Neural cell (in vitro differentiated cells): ENCODE measurements at regions not wholly inside any gene's neighbourhood (a gene's known extent, or its start where the extent isn't known, plus 50 kb on each side); places are given as distances from the start of the nearest gene placed in this dataset.
"Not testable (repeated sequence)": the region's sequence is repeated elsewhere in the genome, so short reads cannot be mapped to it uniquely, and the experiment has no call there.

Experiments used
- H2AFZ ChIP-seq: fragments of 200-600, 300-800 bp; sonication (generic), shearing (Covaris generic); 2 replicates; pipeline ENCODE4 v1.6.0; 2014; ENCODE audit warnings: low read depth, mild to moderate bottlenecking, antibody characterized with exemption, low read length, moderate library complexity
- H3F3A ChIP-seq: fragments of 200-600 bp; shearing (Covaris generic); 2 replicates; pipeline ENCODE4 v1.6.1; 2016; ENCODE audit warnings: mild to moderate bottlenecking, moderate library complexity, mixed read lengths, antibody characterized with exemption, low read length; ENCODE audit not compliant: insufficient read depth, poor library complexity, severe bottlenecking
- H3K27ac ChIP-seq: fragments of 200-600, 300-800 bp; sonication (generic), shearing (Covaris generic); 2 replicates; pipeline ENCODE4 v1.5.1; 2014; ENCODE audit warnings: mild to moderate bottlenecking, low read length, moderate library complexity
- H3K27me3 ChIP-seq: fragments of 300-800, 200-600 bp; sonication (generic), shearing (Covaris generic); 2 replicates; pipeline ENCODE4 v1.6.0; 2014; ENCODE audit warnings: mild to moderate bottlenecking, low read depth, low read length, moderate library complexity; ENCODE audit not compliant: insufficient read depth
- H3K36me3 ChIP-seq: fragments of 300-800, 200-600 bp; sonication (generic), shearing (Covaris generic); 2 replicates; pipeline ENCODE4 v1.5.1; 2014; ENCODE audit warnings: mild to moderate bottlenecking, antibody characterized with exemption, low read length, moderate library complexity; ENCODE audit not compliant: insufficient read depth
- H3K4me2 ChIP-seq: fragments of 300-800, 200-600 bp; sonication (generic), shearing (Covaris generic); 2 replicates; pipeline ENCODE4 v1.6.0; 2014; ENCODE audit warnings: mild to moderate bottlenecking, low read length
- H3K4me3 ChIP-seq: fragments of 300-800, 200-600 bp; sonication (generic), shearing (Covaris generic); 2 replicates; pipeline ENCODE4 v1.5.1; 2014; ENCODE audit warnings: mild to moderate bottlenecking, low read length, moderate library complexity
- H3K79me2 ChIP-seq: fragments of 200-600 bp; shearing (Covaris generic); replicated peaks from 2 replicates; pipeline ENCODE4 v1.6.0; 2014; ENCODE audit warnings: mild to moderate bottlenecking, low read length, moderate library complexity; ENCODE audit not compliant: insufficient read depth
- H3K9ac ChIP-seq: fragments of 300-800, 200-600 bp; sonication (generic), shearing (Covaris generic); 2 replicates; pipeline ENCODE4 v1.6.1; 2016; ENCODE audit warnings: mild to moderate bottlenecking, low read length, mixed read lengths
- H3K9me2 ChIP-seq: fragments of 200-600 bp; shearing (Covaris generic); 2 replicates; pipeline ENCODE4 v1.6.1; 2016; ENCODE audit warnings: mild to moderate bottlenecking, low read length, mixed read lengths; ENCODE audit not compliant: insufficient read depth
- H3K9me3 ChIP-seq: fragments of 200-600, 300-800 bp; sonication (generic), shearing (Covaris generic); 2 replicates; pipeline ENCODE4 v1.6.1; 2016; ENCODE audit warnings: mild to moderate bottlenecking, mixed run types, low read length, moderate library complexity, mixed read lengths
- H4K20me1 ChIP-seq: fragments of 200-600 bp; shearing (Covaris generic); 2 replicates; pipeline ENCODE4 v1.6.1; 2016; ENCODE audit warnings: mild to moderate bottlenecking, mixed run types; ENCODE audit not compliant: insufficient read depth
- EP300 ChIP-seq: fragments of 450-650 bp; conservative IDR thresholded peaks from 2 replicates; pipeline ENCODE4 v1.6.1; 2014; ENCODE audit warnings: antibody characterized with exemption, mild to moderate bottlenecking, moderate library complexity; ENCODE audit not compliant: poor library complexity, severe bottlenecking
- EZH2 ChIP-seq: fragments of 200-600, 300-800 bp; shearing (Covaris generic), sonication (generic); IDR thresholded peaks from 2 replicates; pipeline ENCODE4 v1.6.1; 2014; ENCODE audit warnings: antibody characterized with exemption, low read length, borderline replicate concordance, mild to moderate bottlenecking; ENCODE audit not compliant: insufficient read depth, poor library complexity, severe bottlenecking
- MXI1 ChIP-seq: fragments of 450-650 bp; conservative IDR thresholded peaks from 2 replicates; pipeline ENCODE4 v1.6.1; 2014; ENCODE audit warnings: antibody characterized with exemption, mild to moderate bottlenecking; ENCODE audit not compliant: poor library complexity, severe bottlenecking
- POLR2AphosphoS5 ChIP-seq: IDR thresholded peaks from 2 replicates; pipeline ENCODE4 v1.6.1; 2012
- RAD21 ChIP-seq: fragments of 450-650 bp; conservative IDR thresholded peaks from 2 replicates; pipeline ENCODE4 v1.6.1; 2014; ENCODE audit warnings: antibody characterized with exemption, mild to moderate bottlenecking, moderate library complexity
- SMC3 ChIP-seq: fragments of 450-650 bp; conservative IDR thresholded peaks from 2 replicates; pipeline ENCODE4 v1.6.1; 2014; ENCODE audit warnings: antibody characterized with exemption, mild to moderate bottlenecking, moderate library complexity; ENCODE audit not compliant: poor library complexity
- TAF1 ChIP-seq: IDR thresholded peaks from 2 replicates; pipeline ENCODE4 v1.6.1; 2012; ENCODE audit warnings: low read depth
- TF ChIP-seq, protein P1 (sequence below): fragments of 450-650 bp; IDR thresholded peaks from 2 replicates; pipeline ENCODE4 v1.5.1; 2014; ENCODE audit warnings: antibody characterized with exemption, mild to moderate bottlenecking, moderate library complexity; ENCODE audit not compliant: poor library complexity, severe bottlenecking
- TF ChIP-seq, protein P2 (sequence below): IDR thresholded peaks from 2 replicates; pipeline ENCODE4 v1.6.1; 2012; ENCODE audit warnings: borderline replicate concordance

DNA sequence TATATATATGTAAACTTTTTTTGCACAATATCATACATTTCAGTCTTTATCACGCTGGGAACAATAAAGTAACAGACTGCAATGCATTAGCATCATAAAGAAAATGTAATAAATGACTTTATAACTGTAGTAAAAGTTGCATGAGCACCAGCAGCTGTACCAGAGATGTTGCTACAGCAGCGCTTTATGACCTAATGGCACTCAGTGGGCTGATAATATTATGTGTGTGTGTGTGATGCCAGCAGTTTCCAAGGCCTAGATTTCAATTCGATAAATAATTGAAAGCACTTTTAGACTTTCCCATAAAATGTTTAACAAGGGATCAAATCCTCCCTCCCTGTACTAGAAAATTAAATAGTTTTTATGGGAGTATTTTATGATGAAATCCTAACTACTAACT lies 367.6 kb upstream of the AGA start:
- H3K9me2 ChIP-seq: no peaks in the 10 kb centered on the region
- H3K4me2 ChIP-seq: no peak overlapping the region
- H3K27ac ChIP-seq: no peak overlapping the region
- no peak for TF ChIP-seq POLR2AphosphoS5
- no peaks in the 10 kb centered on the region for H3F3A ChIP-seq
- no peak overlapping the region for H3K9ac ChIP-seq
- no peaks in the 10 kb centered on the region for H3K27me3 ChIP-seq
- no peaks in the 10 kb centered on the region for H3K79me2 ChIP-seq
- no peaks in the 10 kb centered on the region for H3K36me3 ChIP-seq
- H4K20me1 ChIP-seq: no peaks in the 10 kb centered on the region
- no peak overlapping the region for H3K4me3 ChIP-seq
- no peaks in the 10 kb centered on the region for H3K9me3 ChIP-seq
- no peak overlapping the region for H2AFZ ChIP-seq

DNA sequence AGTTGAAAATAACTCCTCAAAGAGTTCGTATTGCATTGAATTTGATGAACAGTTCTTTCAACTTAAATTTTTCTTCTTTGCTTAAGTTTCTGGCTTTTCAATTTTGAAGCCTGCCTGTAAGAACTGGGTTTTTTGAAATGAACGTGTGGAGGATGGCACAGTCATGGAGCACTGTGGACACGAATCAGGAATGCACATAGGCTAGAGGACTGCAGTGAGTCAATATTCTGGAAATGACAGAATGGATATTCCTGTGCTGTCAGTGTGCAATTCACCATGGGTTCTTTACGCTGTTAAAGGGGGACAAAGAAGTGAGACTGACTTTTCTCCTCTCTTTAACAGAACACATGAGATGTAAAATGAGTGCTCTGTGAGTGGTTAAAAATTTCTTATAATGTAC lies 368.0 kb upstream of the AGA start:
- no peaks in the 10 kb centered on the region for H3F3A ChIP-seq
- no peak overlapping the region for H2AFZ ChIP-seq
- H3K9ac ChIP-seq: no peak overlapping the region
- H3K9me2 ChIP-seq: no peaks in the 10 kb centered on the region
- H3K4me3 ChIP-seq: no peak overlapping the region
- H3K4me2 ChIP-seq: no peak overlapping the region
- no peaks in the 10 kb centered on the region for H3K79me2 ChIP-seq
- H3K9me3 ChIP-seq: no peaks in the 10 kb centered on the region
- H4K20me1 ChIP-seq: no peaks in the 10 kb centered on the region
- H3K27ac ChIP-seq: no peak overlapping the region
- TF ChIP-seq TAF1 (no peak), POLR2AphosphoS5 (no peak), EZH2 (no peak), EP300 (no peak), RAD21 (no peak), SMC3 (no peak), MXI1 (no peak)
- TF ChIP-seq, protein P1, sequence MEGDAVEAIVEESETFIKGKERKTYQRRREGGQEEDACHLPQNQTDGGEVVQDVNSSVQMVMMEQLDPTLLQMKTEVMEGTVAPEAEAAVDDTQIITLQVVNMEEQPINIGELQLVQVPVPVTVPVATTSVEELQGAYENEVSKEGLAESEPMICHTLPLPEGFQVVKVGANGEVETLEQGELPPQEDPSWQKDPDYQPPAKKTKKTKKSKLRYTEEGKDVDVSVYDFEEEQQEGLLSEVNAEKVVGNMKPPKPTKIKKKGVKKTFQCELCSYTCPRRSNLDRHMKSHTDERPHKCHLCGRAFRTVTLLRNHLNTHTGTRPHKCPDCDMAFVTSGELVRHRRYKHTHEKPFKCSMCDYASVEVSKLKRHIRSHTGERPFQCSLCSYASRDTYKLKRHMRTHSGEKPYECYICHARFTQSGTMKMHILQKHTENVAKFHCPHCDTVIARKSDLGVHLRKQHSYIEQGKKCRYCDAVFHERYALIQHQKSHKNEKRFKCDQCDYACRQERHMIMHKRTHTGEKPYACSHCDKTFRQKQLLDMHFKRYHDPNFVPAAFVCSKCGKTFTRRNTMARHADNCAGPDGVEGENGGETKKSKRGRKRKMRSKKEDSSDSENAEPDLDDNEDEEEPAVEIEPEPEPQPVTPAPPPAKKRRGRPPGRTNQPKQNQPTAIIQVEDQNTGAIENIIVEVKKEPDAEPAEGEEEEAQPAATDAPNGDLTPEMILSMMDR: no peak
- TF ChIP-seq, protein P2, sequence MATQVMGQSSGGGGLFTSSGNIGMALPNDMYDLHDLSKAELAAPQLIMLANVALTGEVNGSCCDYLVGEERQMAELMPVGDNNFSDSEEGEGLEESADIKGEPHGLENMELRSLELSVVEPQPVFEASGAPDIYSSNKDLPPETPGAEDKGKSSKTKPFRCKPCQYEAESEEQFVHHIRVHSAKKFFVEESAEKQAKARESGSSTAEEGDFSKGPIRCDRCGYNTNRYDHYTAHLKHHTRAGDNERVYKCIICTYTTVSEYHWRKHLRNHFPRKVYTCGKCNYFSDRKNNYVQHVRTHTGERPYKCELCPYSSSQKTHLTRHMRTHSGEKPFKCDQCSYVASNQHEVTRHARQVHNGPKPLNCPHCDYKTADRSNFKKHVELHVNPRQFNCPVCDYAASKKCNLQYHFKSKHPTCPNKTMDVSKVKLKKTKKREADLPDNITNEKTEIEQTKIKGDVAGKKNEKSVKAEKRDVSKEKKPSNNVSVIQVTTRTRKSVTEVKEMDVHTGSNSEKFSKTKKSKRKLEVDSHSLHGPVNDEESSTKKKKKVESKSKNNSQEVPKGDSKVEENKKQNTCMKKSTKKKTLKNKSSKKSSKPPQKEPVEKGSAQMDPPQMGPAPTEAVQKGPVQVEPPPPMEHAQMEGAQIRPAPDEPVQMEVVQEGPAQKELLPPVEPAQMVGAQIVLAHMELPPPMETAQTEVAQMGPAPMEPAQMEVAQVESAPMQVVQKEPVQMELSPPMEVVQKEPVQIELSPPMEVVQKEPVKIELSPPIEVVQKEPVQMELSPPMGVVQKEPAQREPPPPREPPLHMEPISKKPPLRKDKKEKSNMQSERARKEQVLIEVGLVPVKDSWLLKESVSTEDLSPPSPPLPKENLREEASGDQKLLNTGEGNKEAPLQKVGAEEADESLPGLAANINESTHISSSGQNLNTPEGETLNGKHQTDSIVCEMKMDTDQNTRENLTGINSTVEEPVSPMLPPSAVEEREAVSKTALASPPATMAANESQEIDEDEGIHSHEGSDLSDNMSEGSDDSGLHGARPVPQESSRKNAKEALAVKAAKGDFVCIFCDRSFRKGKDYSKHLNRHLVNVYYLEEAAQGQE: no peak
- H3K36me3 ChIP-seq: no peaks in the 10 kb centered on the region
- no peaks in the 10 kb centered on the region for H3K27me3 ChIP-seq

DNA sequence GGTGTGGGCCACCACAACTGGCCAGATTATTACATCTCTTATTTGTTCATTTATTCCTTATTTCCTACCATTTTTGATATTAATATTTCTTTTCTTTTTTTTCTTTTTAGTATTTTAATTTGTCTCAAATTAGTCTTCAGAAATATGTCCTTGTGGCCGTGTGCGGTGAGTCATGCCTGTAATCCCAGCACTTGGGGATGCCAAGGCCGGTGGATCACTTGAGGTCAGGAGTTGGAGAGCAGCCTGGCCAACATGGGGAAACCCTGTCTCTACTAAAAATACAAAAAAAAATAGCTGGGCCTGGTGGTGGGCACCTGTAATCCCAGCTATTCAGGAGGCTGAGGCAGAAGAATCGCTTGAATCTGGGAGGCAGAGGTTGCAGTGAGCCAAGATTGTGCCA lies 376.2 kb upstream of the AGA start:
- H3F3A ChIP-seq, H3K9ac ChIP-seq, H3K79me2 ChIP-seq, H3K9me2 ChIP-seq, H3K36me3 ChIP-seq, H3K4me3 ChIP-seq, H2AFZ ChIP-seq, H3K27ac ChIP-seq, H4K20me1 ChIP-seq, H3K9me3 ChIP-seq, H3K4me2 ChIP-seq, H3K27me3 ChIP-seq: not testable (repeated sequence)
